Duodenal mucosa (tissue), 2 donors: ENCODE measurements at regions not wholly inside any gene's neighbourhood (a gene's known extent, or its start where the extent isn't known, plus 50 kb on each side); places are given as distances from the start of the nearest gene placed in this dataset.

Experiments used
- H3K27ac ChIP-seq: one replicate; pipeline ENCODE4 v1.7.0; 2013; ENCODE audit warnings: low read depth, low read length
- H3K27me3 ChIP-seq, 2 donors: one replicate each; pipeline ENCODE4 v1.7.0; 2013; ENCODE audit warnings: low read length in 2 of 2, control low read depth in 1 of 2; ENCODE audit not compliant: insufficient read depth in 2 of 2, control insufficient read depth in 1 of 2
- H3K36me3 ChIP-seq, 2 donors: one replicate each; pipeline ENCODE4 v1.7.0; 2013; ENCODE audit warnings: low read length in 2 of 2, control low read depth in 1 of 2; ENCODE audit not compliant: insufficient read depth in 2 of 2, control insufficient read depth in 1 of 2
- H3K4me1 ChIP-seq, 2 donors: one replicate each; pipeline ENCODE4 v1.7.0; 2013; ENCODE audit warnings: low read length in 2 of 2, control low read depth in 1 of 2; ENCODE audit not compliant: insufficient read depth in 2 of 2, control insufficient read depth in 1 of 2
- H3K4me3 ChIP-seq, 2 donors: one replicate each; pipeline ENCODE4 v1.7.0; 2013; ENCODE audit warnings: low read length in 2 of 2, low read depth in 1 of 2
- H3K9ac ChIP-seq, 2 donors: one replicate each; pipeline ENCODE4 v1.7.0; 2013; ENCODE audit warnings: low read length in 2 of 2, low read depth in 1 of 2
- H3K9me3 ChIP-seq, 2 donors: one replicate each; pipeline ENCODE4 v1.7.0; 2013; ENCODE audit warnings: low read length in 2 of 2, control low read depth in 1 of 2; ENCODE audit not compliant: control insufficient read depth in 1 of 2

DNA sequence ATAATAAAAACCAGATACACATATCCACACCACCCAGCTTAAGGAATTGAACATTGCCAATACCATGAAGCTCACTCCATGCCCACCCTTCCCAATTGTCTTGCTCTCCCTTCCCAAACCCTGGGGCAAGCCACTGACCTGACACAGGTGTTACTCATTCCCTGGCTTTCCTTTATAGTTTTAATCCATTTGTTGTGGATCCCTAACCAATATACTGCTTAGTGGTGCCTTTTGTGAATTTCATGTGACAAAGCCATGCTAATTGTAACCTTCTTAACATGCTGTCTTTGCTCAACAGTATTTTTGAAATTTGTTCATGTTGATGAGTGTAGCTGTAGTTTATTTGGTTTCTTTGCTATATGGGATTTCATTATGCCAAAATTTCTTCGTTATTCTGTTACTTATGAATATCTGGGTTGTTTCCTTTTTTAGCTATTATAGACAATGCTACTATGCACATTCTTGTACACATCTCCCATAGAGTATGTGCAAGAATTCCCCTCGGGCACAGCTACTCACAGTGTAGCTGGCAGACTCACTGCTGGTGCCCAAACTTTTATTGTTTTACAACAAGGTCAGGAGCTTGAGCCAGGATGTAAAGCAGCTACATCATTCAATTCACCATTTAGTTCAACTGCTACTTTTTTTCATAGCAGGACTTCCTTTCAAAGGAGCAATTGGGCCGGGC is 90.8 kb upstream of the ATL2 start:
- H3K27me3 ChIP-seq, result no peaks in the 10 kb centered on the region
- no peak overlapping the region for H3K4me3 ChIP-seq
- H3K9ac ChIP-seq, result no peak overlapping the region
- no peak overlapping the region for H3K27ac ChIP-seq
- no peaks in the 10 kb centered on the region for H3K36me3 ChIP-seq
- H3K9me3 ChIP-seq, result no peaks in the 10 kb centered on the region
- no peaks in the 10 kb centered on the region for H3K4me1 ChIP-seq

DNA sequence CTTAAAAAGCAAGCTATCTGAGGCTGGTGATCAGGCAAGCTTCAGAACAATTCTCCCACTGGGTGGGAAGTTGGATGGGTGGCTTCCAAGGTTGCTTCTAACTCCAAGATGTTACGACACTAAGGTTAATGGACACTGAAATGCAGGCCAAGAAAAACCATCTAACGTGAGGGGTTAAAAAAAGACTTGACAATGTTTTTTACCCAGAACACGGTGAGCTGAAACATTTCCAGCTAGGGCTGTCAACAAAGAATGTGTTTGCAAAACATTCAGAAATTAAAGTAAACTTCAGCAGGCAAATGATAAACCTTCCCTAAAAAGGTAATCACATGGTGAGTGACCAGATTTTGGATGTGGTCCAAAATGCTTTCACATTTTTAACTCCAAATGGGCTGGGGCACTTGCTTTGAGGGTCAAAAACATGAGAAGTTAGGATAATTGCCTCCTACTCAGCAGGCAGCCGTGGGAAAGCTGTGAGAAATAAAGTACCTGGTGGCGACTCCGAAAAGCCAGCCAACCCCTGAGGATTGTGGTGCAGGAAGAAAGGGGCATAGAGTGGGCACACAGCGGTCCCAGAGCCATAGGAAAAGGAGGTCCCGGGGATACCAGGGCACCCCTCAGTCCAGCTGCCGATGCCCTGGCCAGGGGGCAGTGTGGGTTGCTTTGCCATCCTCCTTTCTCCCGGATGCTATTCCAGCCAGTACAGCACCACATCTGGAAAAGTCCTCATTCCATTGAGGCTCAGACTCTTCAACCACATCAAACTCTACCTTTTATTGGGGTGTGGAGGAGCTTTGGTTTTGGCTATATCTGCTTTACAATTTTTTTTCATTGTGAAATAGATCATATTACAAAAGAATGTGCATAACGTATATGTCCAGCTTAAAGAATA is 90.0 kb upstream of the ATL2 start:
- no peak overlapping the region for H3K9ac ChIP-seq
- H3K27me3 ChIP-seq, result no peaks in the 10 kb centered on the region
- no peaks in the 10 kb centered on the region for H3K9me3 ChIP-seq
- H3K4me1 ChIP-seq, result peaks cover 1 to 7% of the 10 kb centered on the region in 2 donors
- H3K4me3 ChIP-seq, result no peak overlapping the region
- H3K27ac ChIP-seq, result no peak overlapping the region
- no peaks in the 10 kb centered on the region for H3K36me3 ChIP-seq

DNA sequence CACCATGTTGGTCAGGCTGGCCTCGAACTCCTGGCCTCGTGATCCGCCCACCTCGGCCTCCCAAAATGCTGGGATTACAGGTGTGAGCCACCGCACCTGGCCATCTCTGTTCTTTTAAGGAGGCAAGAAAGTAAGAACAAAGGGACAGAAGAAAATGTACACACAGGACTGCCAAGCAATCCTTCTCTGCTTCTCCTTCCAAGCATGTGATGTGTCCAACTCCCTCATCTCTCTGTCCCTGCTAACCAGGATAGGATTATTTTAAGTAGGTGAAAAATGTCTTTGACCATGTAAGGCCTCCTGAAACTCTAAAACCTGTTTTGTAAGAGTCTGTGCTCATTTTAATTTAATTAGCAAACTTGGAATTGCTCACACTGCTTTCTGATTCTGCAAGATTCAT is 89.3 kb upstream of the ATL2 start:
- Histone ChIP-seq H3K27me3 (no peaks in the 10 kb centered on the region), H3K27ac (no peak overlapping the region), H3K4me3 (no peak overlapping the region), H3K4me1 (peaks cover 3 to 8% of the 10 kb centered on the region in 2 donors), H3K9me3 (no peaks in the 10 kb centered on the region), H3K36me3 (no peaks in the 10 kb centered on the region), H3K9ac (no peak overlapping the region)

DNA sequence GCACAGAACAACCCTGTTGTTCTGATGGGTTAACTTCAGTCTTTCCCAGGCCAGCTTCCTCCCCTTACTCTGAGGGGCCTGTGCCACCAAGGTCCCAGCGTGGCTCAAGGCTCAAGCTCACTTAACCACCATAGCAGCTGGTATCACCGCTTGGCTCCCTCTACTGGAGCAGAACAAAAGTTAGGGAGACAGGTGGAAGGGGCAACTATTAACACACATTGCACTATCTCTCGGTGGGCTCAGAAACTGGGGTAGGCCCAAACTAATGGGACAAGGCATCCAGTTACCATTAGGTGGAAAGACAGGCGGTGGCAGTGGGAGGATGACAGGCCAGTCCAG is 88.7 kb upstream of the ATL2 start:
- no peak overlapping the region for H3K4me3 ChIP-seq
- H3K9ac ChIP-seq, result no peak overlapping the region
- H3K9me3 ChIP-seq, result no peaks in the 10 kb centered on the region
- H3K4me1 ChIP-seq, result peaks cover 3 to 8% of the 10 kb centered on the region in 2 donors
- H3K27ac ChIP-seq, result no peak overlapping the region
- H3K27me3 ChIP-seq, result no peaks in the 10 kb centered on the region
- H3K36me3 ChIP-seq, result no peaks in the 10 kb centered on the region

DNA sequence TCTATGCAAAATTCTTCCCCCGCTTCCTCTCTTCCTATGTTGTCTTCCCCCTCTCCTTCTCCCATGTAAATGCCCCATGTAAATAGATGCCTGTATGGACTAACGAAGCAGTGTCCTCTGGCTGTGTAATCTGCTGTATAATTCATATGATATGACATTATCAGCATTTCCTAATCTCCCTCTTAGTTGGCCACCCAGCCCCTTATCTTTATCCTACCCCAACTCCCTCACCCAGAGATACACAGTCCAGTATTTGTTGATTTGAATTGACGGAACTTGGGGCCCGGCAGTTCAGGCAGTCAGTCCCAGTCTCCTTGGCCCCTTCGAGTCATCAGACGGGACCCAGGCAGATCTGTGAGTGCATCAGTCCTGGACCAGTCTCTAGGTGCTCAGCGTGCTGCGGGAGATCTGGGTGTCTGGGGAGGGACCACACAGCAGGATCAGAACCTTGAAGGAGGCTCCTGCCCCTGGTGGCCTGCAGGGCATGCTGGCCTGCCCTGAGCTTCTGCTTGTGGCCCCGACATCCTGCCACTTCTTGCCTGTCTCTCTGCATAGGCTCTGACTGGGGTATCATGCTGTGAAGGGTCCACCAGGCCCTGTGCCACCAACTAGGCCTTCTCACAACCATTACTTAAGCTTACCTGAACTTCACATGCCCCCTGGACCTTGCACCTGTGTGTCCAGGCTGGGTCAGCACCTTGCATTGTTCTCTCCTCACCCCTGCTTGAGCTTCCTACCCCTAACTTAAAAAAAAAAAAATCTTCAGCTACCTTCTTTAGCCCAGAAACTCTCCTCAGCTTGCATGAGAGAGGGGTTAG is 88.1 kb upstream of the ATL2 start:
- no peaks in the 10 kb centered on the region for H3K36me3 ChIP-seq
- H3K9ac ChIP-seq, result no peak overlapping the region
- peaks cover 3 to 8% of the 10 kb centered on the region in 2 donors for H3K4me1 ChIP-seq
- H3K9me3 ChIP-seq, result no peaks in the 10 kb centered on the region
- no peak overlapping the region for H3K4me3 ChIP-seq
- no peaks in the 10 kb centered on the region for H3K27me3 ChIP-seq
- no peak overlapping the region for H3K27ac ChIP-seq

DNA sequence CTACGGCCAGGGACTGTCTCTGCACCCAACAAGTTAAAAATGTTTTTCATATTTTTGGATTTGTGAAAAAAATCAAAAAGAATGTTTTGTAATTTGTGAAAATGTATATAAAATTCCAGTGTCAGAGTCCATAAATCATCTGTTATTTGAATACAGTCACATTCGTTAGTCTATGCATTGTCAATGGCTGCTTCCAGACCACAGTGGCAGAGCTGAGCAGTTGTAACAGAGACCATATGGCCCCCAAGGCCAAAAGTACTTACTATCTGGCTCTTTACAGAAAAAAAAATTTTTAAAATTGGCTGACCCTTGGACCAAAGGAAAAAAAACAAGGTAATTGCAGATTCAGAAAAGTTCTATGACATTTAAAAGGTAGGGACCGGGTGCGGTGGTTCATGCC is 86.7 kb upstream of the ATL2 start:
- H3K4me1 ChIP-seq, result peaks cover 3 to 8% of the 10 kb centered on the region in 2 donors
- H3K9ac ChIP-seq, result no peak overlapping the region
- H3K27ac ChIP-seq, result no peak overlapping the region
- H3K36me3 ChIP-seq, result no peaks in the 10 kb centered on the region
- no peak overlapping the region for H3K4me3 ChIP-seq
- no peaks in the 10 kb centered on the region for H3K27me3 ChIP-seq
- H3K9me3 ChIP-seq, result no peaks in the 10 kb centered on the region

DNA sequence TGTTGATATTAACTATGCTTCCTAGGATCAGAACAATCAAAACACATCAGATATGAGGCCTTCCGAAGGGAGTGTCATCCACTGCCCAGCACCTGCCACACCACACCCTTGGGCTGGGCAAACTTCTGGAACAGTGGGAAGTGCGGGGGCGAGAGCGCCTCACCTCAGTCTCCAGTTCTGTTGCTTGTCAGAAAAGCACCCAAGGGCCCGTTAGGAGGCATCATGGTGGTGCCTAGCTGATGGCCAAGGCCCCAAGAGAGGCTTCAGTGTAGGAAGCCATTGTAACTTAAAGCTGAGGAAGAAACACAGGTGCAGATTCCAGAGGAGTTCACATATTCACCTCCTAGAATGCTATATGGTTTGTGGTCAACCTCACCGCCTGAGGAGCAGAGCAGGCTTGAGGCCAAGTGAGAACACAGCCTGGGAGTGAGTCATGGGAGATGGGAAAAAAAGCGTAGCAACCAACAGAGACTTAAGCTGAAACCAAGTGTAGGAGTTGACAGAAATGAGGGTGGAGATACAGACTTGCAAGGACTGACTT is 85.1 kb upstream of the ATL2 start:
- Histone ChIP-seq H3K27ac (no peak overlapping the region), H3K9ac (no peak overlapping the region), H3K36me3 (no peaks in the 10 kb centered on the region), H3K27me3 (no peaks in the 10 kb centered on the region), H3K4me3 (no peak overlapping the region), H3K4me1 (peaks cover 3 to 8% of the 10 kb centered on the region in 2 donors), H3K9me3 (no peaks in the 10 kb centered on the region)

DNA sequence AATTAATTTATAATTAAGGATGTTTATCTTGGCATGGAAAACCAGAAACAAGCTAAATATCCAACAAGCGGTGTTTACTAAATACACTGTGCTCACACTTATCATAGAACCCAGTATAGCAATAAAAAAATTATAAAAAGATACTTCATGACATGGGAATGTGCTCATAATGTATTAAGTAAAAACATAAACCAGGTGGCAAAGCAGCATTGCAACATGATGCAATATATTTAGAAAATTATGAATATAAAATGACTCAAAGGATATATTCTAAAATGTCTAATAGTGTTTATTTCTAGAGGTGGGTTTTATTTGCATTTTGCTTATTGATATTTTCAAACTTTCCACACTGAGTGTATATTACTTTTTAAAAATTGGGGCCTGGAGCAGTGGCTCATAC is 84.4 kb upstream of the ATL2 start:
- H3K27ac ChIP-seq, result no peak overlapping the region
- H3K4me1 ChIP-seq, result peaks cover 3 to 8% of the 10 kb centered on the region in 2 donors

DNA sequence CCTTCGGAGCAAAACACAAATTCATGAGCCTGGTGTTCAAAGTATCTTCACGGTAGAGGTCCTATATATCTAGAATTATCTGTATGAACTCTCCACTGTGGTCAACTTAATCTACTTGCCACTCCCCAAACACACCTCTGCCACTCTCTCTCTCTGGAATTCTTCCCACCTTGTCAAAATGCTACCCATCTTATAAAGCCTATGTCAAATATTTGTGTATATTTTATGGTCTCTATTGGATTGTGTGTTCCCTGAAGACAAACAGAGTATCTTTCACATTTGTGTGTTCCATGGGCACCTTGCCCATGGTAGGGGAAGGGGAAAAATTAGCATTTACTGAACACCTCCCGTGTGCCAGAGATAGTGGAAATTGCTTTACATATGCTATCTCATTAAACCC is 83.2 kb upstream of the ATL2 start:
- no peak overlapping the region for H3K27ac ChIP-seq
- H3K4me1 ChIP-seq, result peaks cover 3 to 8% of the 10 kb centered on the region in 2 donors
- no peaks in the 10 kb centered on the region for H3K36me3 ChIP-seq
- H3K9ac ChIP-seq, result no peak overlapping the region
- no peak overlapping the region for H3K4me3 ChIP-seq
- H3K27me3 ChIP-seq, result no peaks in the 10 kb centered on the region
- no peaks in the 10 kb centered on the region for H3K9me3 ChIP-seq

More for the DNA sequence above, 84.4 kb upstream of the ATL2 start:
- Histone ChIP-seq H3K4me3 (no peak overlapping the region), H3K9ac (no peak overlapping the region), H3K27me3 (no peaks in the 10 kb centered on the region), H3K36me3 (no peaks in the 10 kb centered on the region), H3K9me3 (no peaks in the 10 kb centered on the region)

DNA sequence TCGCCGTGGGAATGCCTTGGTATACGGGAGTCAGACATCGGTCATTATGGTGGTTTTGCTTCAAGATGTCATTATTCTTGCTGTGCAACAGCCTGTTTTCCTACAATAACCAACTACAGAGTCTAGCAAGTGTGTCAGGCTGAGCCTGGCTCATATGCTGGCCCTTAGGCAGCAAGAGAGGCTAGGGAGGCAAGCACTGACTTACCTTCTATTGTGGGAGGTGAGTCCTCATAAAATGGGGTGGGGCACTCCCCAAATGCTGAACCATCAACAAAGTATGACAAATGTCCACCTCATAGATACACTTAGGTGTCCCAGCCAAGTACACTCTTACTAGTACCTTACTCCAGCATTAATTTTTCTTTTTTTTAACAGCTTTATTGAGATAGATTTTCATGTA is 77.0 kb upstream of the ATL2 start:
- Histone ChIP-seq H3K9ac (no peak overlapping the region), H3K27me3 (no peaks in the 10 kb centered on the region), H3K36me3 (no peaks in the 10 kb centered on the region), H3K4me1 (no peaks in the 10 kb centered on the region), H3K9me3 (no peaks in the 10 kb centered on the region), H3K27ac (no peak overlapping the region), H3K4me3 (no peak overlapping the region)
